Ovary (tissue), 3 donors: ENCODE measurements at regions not wholly inside any gene's neighbourhood (a gene's known extent, or its start where the extent isn't known, plus 50 kb on each side); places are given as distances from the start of the nearest gene placed in this dataset.

Experiments
- EP300 ChIP-seq: sonication (generic); formaldehyde crosslinking; IDR thresholded peaks from one replicate; pipeline ENCODE4 v1.6.1; 2017; ENCODE audit warnings: antibody characterized with exemption
- POLR2A ChIP-seq: fragments of 450-650 bp; IDR thresholded peaks from one replicate; pipeline ENCODE4 v1.6.1; 2017; ENCODE audit warnings: antibody characterized with exemption, mild to moderate bottlenecking, moderate library complexity
- TF ChIP-seq, protein P1 (sequence below), 3 donors: fragments of 450-650 bp in 2 of 3; fragments of 200-600 bp in 1 of 3; IDR thresholded peaks; one replicate each; pipeline versions ENCODE4 v1.5.1 to v1.8.0; 2016 to 2022; ENCODE audit warnings: antibody characterized with exemption in 3 of 3, mild to moderate bottlenecking in 1 of 3
- donor health status: DM: no; HTN: no; CAD: no.

DNA sequence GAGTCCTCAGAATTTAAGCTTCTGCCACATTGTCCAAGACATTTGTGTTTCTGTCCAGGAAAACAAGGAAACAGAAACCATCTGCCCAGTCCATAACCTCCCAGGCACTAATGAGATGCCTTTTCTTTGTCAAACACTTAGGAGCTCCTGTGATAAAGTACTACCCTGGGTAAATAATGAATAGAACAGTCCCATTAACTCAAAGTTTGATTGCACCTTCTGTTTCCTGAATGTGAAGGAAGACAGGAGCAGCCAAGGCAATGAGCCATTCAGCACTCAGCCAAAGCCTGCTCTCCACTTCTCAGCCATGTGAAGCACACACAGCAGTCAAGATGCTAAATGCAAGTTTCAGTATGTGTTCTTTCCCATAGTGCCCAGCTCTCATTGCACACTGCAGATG lies 199.8 kb downstream of the SEC16B start:
- TF ChIP-seq, protein P1, sequence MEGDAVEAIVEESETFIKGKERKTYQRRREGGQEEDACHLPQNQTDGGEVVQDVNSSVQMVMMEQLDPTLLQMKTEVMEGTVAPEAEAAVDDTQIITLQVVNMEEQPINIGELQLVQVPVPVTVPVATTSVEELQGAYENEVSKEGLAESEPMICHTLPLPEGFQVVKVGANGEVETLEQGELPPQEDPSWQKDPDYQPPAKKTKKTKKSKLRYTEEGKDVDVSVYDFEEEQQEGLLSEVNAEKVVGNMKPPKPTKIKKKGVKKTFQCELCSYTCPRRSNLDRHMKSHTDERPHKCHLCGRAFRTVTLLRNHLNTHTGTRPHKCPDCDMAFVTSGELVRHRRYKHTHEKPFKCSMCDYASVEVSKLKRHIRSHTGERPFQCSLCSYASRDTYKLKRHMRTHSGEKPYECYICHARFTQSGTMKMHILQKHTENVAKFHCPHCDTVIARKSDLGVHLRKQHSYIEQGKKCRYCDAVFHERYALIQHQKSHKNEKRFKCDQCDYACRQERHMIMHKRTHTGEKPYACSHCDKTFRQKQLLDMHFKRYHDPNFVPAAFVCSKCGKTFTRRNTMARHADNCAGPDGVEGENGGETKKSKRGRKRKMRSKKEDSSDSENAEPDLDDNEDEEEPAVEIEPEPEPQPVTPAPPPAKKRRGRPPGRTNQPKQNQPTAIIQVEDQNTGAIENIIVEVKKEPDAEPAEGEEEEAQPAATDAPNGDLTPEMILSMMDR (IDR thresholded peaks at IDR 0.05), result no peak
- TF ChIP-seq EP300, result no peak
- TF ChIP-seq POLR2A, result no peak
